NOMO-1 treated with DMSO at 0.1 percent for 48 hours (cell line): ENCODE measurements at regions not wholly inside any gene's neighbourhood (a gene's known extent, or its start where the extent isn't known, plus 50 kb on each side); places are given as distances from the start of the nearest gene placed in this dataset.

ENCODE experiments used
- DNase-seq: peaks from one replicate; lab custom pipeline; 2025; ENCODE audit not compliant: unreplicated experiment; lab: John Stamatoyannopoulos, UW

DNA sequence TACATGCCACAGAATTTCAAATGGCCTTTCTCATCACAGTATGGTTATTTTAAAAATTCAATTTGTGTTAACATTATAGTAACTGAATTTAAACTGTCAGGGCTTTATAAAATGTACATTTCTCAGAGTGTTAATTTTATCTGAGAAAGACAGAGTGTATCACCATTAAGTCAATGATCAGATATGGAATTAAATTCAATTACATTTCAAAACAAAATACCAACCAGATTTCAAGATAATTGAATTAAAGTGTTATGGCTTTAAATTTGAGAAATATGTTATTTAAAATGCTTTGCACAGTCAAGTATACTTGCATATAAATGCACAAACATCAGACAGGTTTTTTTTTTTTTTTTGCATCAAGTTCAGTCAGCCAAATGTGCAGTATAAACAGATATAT, 1574.4 kb downstream of the BRINP3 start:
- no peak for DNase-seq

DNA sequence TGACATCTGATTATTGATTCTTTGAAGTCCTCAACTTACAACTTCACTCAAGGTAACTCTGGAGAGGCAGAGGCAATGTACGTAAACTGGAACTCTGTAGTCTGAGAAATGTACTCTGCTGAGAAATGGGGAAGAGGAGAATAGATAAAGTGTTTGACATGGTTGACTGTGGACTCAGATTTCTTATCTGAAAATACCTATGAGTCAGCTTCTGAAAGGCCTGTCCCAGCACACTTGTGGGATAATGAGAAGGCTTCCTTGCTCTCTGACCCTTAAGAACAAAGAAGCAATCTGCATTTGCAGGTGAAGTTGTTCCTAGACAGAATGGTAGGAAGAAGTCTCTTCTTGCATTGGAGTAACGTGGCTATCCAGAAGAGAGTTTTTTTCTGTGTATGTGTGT, 1573.5 kb downstream of the BRINP3 start:
- DNase-seq, result no peak

DNA sequence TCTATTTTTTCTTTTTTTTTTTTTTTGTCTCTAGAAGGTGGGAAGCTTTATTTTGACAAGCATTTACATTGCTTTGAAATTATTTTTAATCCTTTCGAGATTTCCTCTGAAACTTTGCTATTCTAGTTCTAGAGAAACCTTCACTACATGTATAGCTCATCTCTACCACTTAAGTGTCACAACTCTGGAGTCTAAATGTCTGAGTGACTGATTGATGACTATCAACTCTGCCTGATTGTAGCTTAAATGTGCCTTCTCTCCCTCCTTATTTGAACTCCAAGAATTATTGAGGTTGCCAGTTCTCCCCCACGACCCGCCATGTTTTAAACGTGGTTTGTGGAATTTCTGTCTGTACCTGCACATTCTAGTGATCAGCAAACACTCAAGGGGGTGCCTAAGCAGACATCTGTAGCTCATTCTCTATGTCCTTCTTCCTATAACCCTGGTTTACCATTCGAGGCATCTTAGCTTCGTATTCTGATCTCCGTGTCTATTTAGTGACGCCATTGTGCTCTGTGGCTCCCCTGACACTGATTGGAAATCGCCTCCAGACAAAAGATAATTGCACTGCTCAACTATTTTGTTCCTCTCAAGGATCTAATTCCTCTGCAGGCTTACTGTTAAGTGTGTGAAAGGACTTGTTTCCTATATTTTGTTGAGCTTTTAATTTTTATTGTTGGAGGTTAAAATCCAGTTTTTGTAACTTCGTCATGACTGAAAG, 1570.6 kb downstream of the BRINP3 start:
- DNase-seq, result no peak

DNA sequence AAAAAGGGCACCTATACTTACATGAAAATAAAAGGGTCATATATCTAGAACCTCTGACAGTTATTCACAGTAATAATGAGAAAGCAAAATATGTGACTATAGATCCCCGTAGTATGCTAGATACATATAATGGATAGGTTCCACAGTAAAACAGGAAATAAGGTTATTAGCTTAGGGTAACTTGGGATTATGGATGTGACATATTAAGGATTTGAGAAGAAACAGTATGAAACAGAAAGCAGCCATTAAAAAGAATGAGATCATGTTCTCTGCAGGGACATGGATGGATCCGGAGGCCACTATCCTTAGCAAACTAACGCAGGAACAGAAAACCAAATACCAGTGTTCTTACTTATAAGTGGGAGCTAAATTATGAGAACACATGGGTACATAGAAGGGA, 1547.3 kb downstream of the BRINP3 start:
- no peak for DNase-seq

DNA sequence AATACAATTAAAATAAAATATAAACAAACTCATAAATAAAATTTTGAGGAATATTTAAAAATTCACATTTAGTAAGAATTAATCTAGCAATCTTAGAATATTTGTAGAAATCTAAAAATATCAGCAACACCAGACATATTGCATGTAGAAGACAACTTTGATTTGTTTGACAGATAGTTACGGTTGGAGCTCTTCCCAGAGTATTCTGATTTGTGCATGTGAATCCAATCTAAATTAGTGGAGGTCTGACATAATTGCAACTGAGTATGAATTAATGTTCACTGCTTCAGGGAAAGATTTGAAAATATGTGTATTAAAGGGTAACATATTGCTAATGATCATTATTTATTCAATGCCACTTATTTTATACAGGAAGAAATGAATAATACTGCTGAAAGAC, 1546.2 kb downstream of the BRINP3 start:
- no peak for DNase-seq

DNA sequence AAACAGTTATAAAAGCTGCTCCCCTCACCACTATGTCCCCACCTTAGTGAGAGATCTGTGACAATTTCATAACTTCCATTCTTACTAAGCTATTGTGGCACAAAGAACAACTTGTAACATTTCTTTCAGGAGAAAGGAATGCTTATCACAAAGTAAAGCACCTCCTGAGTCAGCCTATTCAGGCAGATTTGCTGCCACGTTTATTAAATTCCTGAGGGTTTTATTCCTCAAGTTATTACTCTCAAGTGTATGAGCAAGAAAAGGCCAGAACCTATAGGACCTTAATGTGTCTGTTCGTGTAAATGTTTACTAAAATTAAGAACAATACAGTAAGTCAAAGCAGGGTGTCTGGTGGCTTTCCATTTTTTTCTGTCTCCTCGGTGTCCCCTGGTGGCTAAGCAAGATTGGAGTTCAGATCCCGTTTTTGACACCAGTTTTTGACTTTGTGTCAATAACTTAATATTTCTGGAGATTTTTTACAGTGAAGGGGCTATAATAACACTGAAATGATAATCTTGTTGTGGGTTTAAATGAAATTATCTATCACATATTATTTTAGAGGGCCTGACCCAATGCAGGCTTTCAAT, 1539.6 kb downstream of the BRINP3 start:
- DNase-seq, result no peak

DNA sequence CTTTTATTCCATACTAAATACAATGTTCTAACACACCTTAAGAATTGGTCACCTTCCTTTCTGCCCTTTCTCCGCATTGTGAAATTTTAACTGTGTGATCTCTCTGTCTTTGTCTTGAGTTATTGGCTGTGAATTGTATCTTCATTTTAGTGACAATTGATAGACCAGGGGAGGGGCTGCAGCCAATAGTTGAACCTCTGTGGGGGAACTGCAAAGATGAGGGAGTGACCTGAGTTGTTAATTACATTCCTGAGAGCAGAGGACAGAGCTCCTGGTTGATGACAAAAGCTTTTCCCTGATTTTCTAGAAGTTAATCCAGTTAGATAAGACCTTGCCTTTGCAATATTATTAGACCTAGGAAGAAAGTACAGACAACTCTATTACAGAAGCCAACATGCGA, 1535.7 kb downstream of the BRINP3 start:
- no peak for DNase-seq

DNA sequence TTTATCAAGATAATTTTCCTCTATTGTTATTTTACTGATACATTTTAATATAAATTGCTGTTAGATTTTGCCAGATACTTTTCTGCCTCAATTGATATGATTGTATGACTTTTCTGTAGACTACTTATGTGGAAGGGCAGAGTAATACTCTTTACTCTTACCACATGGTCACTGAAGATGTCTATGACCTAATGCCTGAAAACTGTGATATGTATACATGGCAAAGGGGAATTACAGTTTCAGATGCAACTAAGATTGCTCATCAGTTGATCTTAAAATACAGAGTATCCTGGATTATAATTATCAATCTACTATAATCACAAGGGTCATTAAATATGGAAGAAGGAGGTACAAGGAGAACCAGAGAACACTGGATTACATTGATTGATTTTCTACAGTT, 1528.0 kb downstream of the BRINP3 start:
- no peak for DNase-seq

DNA sequence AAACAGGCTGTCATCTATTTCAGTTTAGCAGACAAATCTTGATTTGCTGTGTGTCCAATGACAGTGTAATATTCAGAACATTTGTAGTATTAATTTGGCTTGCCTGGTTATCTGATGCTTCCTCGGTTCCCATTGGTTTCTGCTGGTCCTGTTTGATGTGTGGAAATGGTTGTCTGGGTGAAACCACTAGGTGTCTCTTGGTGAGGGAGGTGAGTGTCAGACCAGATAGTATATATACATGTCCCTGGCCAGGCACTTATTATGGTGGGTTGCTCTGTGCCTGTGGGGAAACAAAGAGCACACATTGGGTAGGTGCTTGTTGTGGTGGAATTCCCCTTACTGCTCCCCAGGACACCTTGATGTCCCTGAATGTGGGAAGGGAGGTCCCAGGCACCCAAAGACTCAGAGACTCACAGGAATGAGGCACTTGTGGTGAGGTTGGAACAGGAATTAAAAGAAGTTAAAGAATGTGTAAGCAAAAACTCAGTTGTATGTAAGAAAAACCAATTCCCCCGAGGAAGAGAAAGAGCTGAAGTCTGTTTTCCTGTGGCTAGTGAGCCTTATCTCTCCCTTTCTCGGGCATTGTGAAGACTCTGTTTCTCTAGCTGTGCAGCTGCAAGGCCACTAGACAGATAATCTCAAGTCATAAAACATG, 1519.1 kb downstream of the BRINP3 start:
- DNase-seq, result no peak

DNA sequence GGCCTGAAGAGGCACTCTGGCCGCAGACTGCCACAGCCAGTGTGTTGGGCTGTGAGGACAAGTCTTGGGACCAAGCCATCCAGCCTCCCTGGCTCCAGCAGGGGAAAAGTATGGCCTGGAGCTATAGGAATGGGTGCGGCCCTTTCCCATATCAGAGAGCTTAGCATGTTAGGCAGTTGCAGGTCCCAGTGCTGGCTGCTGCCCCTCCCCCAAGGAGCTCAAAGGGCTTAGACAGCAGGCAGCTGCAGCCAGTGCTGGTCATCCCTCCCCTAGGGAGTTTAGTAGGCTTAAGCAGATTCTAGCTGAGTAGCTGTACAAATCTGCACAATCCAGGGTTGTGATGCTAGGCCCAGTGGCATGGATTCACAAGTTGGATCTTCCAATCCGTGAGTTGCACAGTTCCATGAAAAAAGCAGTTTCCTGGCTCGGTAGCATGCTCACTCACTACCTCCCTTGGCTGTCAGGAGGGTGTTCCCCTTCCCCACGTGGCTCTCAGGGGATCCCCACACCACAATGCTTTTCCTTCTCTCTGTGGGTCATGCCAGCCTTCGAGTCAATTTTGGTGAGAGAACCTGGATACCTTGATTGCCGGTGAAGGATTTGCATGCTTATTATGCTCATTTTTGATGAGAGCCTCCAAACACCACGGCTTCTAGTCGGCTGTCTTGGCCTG, 1490.8 kb downstream of the BRINP3 start:
- no peak for DNase-seq

DNA sequence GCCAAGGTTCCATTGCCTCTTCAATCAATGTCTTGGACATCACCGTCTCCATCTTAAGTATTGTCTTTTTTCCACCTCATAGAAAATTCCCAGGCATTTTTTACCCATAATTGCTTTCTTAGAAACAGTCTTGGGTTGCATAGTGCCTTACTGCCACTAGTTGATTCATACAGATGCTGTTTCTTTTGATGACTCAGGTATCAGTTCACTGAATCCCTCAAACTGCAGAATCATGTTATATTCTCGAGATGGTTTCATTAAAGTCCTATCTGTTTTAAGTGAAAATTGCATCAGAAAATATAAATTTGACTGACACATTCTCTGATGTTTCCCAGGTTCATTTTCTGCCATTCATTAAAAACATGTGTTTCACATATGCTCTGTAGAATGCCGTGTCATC, 1489.1 kb downstream of the BRINP3 start:
- DNase-seq, result no peak

DNA sequence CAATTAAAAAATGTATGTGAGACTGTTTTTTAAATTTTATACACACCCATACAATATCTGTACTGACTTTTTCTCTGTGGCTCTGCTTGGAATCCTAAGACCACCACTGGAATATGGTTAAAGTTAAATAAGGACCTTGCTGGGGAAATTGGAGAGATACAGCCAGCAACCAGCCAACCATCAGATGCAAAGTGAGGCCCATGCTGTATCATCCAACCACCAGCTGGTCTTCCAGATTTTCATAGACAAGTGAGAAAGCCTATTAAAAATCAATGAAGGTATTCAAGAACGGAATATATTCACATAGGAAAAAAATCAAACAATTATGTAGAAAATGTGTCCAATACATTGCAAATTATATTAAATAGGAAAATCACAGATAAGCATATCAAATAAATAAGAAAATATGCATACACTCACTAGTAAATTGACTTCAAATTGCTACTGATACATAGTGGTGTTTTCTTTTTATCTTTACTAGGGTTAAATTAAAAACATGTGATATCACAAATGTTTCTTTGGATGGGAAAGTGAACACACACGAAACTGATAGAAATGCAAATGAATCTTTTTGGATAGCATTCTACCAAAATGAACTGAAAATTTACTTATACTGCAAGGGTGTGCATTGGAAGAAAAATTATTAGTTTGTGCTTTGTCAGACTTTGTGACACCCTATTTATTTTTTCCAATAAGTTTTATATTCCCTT, 1486.3 kb downstream of the BRINP3 start:
- DNase-seq, result no peak

DNA sequence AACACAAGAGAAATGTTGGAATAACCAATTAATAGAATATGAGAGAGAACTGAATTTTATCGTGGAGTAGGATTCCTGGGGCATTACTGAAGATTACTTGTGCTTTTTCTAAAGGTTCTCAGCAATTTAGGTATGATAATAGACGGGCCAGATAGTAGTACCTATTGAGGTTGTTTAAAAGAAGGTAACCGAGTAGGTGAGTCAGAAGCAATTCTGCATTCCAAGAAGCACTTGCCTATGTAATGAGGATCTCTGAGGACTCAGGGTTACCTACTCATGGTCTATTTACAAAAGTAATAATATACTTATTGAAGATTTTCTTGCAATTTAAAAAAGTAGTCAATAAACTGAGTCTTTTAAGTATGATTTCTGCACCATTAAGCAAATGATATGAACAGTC, 1469.8 kb downstream of the BRINP3 start:
- DNase-seq, result no peak

DNA sequence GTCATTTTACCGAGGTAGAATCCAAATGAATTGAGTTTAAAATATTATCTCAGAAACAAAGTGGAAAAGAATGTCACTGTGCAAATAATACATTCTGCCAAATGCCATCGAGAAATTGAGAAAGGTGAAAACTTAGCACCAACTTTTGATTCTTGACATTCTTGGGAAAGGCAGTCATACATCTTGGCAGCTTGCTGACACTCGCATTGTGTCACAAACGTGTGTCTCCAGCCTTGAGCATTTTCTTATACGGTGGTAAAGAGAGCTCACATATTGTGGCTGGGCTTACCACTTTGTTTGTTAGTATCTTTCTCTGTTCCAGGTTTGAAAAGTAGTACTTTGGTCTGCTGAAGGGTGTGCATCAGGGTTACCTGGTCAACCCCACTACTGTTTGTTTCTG, 1456.1 kb downstream of the BRINP3 start:
- no peak for DNase-seq

DNA sequence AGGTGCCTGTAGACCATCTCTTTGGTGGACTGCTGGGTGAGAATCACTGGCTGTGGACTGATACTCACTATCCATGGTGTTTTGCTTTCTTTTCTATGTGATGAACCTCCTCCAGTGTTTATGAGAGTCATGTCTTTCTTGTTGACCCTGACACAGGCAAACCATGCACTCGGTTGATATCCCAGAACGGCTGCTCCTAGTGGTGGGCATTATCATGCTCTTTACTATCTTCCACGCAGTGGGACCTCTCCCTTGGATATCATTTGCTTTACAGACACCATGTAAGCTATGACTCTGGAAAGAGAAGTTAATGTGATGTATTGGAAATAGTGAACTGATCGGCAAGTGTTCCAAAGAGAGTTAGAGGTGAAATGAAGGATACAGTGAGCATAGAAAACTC, 1455.6 kb downstream of the BRINP3 start:
- DNase-seq, result no peak

DNA sequence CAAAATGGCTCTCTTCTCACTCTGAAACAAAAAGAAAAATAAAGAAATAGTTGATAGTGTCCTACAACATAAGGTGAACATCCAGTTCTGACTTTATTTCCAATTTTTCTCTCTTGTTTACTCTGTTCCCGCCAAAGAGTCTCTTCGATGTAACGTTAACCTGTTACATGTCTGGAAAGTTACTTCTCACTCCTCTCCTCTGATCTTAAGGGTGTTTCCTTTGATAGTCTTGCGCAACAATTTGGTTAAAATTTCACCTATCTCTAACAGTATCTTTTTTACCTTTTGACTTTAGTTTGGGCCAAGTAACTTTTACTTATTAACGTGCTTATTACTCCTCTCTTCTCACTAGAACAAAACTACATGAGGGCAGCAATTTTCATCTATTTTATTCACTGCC, 1450.2 kb downstream of the BRINP3 start:
- DNase-seq, result no peak

DNA sequence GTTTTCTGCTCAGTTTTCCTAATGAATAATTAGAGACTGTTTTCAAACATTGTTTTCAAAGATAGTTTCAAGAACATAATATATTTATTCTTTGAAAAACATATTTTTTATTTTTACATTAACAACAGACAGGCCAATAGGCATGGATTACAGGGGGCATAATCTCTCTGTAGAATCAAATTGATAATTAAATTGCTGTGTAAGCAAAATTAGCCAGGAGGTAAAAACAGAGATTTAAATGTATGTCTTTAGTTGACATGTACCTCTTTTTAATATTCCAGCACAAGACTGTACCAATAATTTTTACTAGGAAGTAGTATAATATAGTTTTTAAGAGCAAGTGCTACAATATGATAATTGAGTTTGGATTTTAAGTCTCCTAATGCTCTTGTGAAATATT, 1444.5 kb downstream of the BRINP3 start:
- no peak for DNase-seq

DNA sequence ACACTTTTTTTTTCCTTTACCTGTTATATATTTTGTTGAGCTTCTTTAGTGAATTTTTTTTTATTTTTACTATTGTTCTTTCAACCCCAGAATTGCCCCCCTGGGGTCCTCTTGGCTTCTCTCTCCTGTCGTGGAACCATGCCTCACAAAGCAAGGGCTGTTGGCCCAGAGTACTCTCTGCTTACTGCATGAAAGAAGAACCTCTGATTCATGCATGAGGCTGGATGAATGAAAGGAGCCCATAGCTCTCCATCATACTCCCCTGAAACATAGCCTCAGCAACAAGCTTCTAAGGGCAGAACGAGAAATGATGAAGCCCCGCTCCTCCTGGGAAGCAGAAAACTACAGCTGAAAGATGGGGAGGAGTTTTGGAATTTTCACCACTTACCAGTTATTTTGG, 1441.0 kb downstream of the BRINP3 start:
- no peak for DNase-seq

DNA sequence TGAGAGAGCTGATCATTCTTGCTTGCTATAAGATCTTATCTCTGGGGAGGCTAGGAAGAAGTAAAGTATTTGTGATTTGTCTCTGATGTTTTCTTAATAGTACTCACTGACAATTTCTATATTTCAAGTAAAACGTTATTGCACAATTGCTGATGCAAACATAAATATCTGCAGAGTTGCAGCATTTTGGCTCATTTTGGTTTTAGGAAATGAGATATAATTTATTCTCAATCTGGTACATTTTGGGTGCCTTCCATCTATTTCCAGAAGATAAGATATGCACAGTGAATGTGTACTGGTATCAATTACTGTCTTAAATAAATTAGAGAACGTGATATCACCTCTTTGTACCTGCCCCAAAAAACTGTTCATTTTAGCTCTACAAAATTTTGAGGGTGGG, 1431.5 kb downstream of the BRINP3 start:
- DNase-seq, result no peak

DNA sequence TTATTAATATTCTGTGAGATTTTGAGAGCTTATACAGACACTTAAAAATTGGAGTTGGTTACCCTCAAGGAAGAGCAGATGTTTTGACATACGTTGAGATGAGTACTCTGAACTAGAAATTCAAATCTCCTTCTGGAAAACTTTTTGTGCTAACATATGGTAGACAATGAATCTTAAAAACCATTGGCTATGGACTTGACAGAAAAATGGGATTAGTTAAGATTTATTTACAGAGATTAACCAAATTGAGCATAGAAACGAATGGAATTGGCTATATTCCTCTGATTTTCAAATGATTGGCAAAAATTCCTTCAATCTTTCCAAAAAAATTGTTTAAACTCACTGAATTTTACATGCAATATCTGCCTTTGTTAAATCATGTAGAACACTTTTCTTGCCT, 1392.9 kb downstream of the BRINP3 start:
- DNase-seq, result no peak

DNA sequence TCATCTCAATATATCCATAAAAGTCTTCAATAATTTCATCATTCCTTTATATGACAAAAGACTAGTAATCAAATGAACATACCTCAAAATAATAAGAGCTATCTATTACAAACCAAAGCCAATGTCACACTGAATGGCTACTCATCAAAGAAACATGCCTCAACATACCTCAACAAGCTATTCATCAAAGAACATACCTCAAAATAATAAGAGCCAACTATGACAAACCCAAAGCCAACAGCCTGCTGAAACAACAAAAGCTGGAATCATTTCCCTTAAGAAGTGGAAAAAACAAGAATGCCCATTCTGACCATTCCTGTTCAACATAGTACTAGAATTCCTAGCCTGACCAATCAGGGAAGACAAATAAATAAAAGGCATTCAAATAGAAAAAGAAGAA, 1373.7 kb downstream of the BRINP3 start:
- no peak for DNase-seq
